Mesodermal cell (in vitro differentiated cells): ENCODE measurements at regions not wholly inside any gene's neighbourhood (a gene's known extent, or its start where the extent isn't known, plus 50 kb on each side); places are given as distances from the start of the nearest gene placed in this dataset.
A peak's percentile ranks its signal among the peaks of the same experiment; 100 is the strongest.
"Not testable (repeated sequence)": the region's sequence is repeated elsewhere in the genome, so short reads cannot be mapped to it uniquely, and the experiment has no call there.

Source experiments
- H3K27ac ChIP-seq: 2 replicates; pipeline ENCODE4 v1.7.0; 2013; ENCODE audit warnings: mild to moderate bottlenecking, low read depth, low read length, moderate library complexity; ENCODE audit not compliant: severe bottlenecking
- H3K36me3 ChIP-seq: 2 replicates; pipeline ENCODE4 v1.7.1; 2013; ENCODE audit warnings: mild to moderate bottlenecking, low read length, moderate library complexity; ENCODE audit not compliant: control insufficient read depth, insufficient read depth
- H3K4me1 ChIP-seq: one replicate; pipeline ENCODE4 v1.7.1; 2013; ENCODE audit warnings: mild to moderate bottlenecking, low read length; ENCODE audit not compliant: insufficient read depth, control insufficient read depth, poor library complexity, severe bottlenecking
- H3K4me3 ChIP-seq: 2 replicates; pipeline ENCODE4 v1.7.0; 2013; ENCODE audit warnings: low read length, control low read depth, mild to moderate bottlenecking; ENCODE audit not compliant: insufficient read depth, poor library complexity, severe bottlenecking; ENCODE audit errors: extremely low read depth
- H3K9me3 ChIP-seq: 2 replicates; pipeline ENCODE4 v1.7.1; 2013; ENCODE audit warnings: mild to moderate bottlenecking, low read length, moderate library complexity; ENCODE audit not compliant: control insufficient read depth
- WGBS, 2 experiments: methylation state at CpG; one replicate each; pipeline ENCODE4 v1.1.5; 2013; ENCODE audit warnings: missing lambda C conversion rate in 2 of 2; ENCODE audit not compliant: insufficient coverage in 2 of 2; 5-methylcytosine and 5-hydroxymethylcytosine counted together

DNA sequence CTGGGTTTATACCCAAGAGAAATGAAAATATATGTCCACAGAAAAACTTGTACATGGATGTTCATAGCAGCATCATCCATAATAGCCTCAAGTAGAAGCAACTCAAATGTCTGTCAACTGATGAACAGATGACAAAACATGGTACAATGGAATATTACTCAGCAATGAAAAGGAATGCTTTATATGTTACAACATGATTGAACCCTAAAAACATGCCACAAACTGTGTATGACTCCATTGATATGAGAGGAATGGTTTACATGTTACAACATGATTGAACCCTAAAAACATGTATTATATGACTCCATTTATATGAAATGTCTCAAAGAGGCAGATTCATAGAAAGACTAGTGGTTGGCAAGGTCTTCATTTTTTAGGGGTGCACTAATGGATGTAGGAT, 104.8 kb downstream of the LAT start:
- H3K9me3 ChIP-seq, H3K4me1 ChIP-seq, H3K4me3 ChIP-seq, H3K36me3 ChIP-seq, H3K27ac ChIP-seq: not testable (repeated sequence)

DNA sequence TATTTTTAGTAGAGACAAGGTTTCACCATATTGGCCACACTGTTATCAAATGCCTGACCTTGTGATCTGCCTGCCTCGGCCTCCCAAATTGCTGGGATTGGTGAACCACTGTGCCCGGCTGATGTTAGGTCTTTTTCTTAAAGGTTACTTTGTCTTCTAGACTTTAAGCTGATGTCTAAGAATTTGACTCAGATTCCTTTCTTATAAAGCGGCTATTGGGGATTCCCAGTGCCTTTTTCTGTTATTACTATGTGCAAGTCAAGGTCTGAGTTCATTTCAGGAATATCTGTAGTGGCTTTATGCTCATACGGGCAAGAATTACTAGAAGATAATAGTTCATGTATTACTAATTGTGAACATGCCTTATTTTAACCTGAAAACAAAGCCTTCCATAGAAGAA, 102.8 kb downstream of the LAT start:
- H3K4me3 ChIP-seq, H3K9me3 ChIP-seq, H3K4me1 ChIP-seq, H3K36me3 ChIP-seq, H3K27ac ChIP-seq: not testable (repeated sequence)
- WGBS, 2 experiments = 100% methylated on average over 2 of the region's 4 CpGs; no CpG with 5 or more reads in 1 of the 2 experiments

DNA sequence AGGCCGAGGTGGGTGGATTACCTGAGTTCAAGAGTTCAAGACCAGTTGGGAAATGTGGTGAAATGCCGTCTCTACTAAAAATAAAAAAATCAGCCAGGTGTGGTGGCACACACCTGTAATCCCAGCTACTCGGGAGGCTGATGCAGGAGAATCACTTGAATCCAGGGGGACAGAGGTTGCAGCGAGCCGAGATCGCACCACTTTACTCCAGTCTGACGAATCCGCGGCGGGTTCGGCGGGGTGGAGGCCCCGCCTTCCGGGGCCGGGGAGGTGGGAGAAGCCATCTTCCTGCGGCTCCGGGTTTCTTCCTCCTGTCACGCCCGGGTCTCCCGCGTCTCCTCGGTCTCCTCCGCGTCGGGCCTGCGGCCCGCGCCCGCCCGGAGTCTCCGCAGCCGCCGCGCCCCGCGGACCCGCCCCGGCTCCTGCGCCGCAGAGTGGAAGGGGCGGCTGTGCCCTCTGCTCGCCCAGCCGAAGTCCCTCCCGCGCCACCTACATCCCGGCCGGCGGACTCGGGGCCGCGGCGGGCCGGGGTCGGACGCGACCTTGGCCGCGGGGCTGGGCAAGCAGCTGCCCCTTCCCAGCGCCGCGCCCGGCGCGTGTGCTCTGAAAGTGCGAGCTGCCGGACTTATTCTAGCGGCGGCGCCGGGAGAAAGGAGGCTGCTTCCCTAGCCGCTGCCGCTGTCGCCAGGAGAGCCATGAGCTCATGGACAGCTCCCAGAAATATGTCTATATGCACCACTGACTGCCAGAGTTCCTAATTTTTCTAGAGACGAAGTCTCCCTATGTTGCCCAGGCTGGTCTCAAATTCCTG, 97.2 kb downstream of the LAT start:
- H3K9me3 ChIP-seq, H3K36me3 ChIP-seq, H3K4me1 ChIP-seq, H3K27ac ChIP-seq: not testable (repeated sequence)
- H3K4me3 ChIP-seq = peak overlapping the region; percentile 24
- WGBS, 2 experiments = 13 to 28% methylated on average over 5 to 9 of the region's 74 CpGs

DNA sequence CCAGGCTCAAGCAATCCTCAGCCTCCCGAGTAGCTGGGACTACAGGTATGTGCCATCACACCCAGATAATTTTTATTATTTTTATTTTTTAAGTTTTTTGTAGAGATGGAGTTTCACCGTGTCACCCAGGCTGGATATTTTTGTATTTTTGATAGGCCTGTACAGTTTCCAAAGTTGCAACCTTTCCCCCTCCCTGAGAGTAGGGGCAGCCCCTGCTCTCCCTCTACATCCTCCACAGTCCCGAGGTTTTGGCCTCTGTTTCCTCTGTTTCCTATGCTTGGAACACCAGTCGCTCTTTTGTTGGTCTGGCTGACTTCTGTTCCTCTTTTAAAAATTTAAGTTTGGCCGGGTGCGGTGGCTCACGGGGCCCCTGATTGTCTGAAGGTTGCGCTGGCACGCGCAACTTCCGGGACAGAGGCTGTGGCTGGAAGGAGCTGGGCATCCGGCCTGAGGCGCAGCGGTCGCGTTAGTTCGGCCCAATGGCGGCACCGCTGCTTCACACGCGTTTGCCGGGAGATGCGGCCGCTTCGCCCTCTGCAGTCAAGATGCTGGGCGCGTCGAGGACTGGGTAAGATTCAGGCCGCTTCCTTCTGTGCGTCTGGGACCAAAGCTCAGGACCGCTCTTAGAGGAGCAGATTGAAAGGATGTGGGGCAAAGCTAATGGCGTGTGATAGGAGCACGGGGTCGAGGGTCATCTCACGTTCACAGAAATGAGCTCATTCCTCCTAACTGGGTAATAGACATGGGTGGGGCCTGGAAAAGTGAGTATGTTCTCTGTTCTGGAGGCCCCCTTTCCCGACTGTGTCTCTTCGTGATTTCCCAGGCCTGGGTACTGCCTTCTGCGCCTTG, 89.9 kb downstream of the LAT start:
- H3K4me1 ChIP-seq, H3K27ac ChIP-seq, H3K36me3 ChIP-seq, H3K9me3 ChIP-seq, H3K4me3 ChIP-seq: not testable (repeated sequence)
- 95% methylated on average over 8 to 15 of the region's 38 CpGs for WGBS, 2 experiments

DNA sequence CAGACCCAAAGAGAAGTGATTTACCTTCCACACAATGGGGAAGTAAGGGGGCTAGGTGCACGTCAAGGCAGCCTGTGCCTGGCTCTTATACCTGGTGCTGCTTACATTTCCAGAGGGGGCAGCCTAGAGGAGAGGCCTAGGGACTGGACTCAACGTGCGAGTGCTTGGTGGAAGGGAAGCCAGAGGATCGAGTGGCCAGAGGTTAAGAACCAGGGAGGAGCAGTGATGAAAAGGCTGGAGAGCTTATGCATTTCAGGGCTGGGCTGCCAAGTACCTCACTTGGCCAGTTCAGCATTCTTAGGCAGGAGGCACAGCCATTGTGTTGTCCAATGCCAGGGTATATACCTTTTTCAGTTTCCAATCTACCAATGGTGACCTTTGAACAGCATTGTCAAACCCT, 77.4 kb downstream of the LAT start:
- not testable (repeated sequence) for H3K4me1 ChIP-seq, H3K36me3 ChIP-seq, H3K4me3 ChIP-seq, H3K27ac ChIP-seq, H3K9me3 ChIP-seq
- no CpG with 5 or more reads among the region's 4 CpGs for WGBS, 2 experiments

DNA sequence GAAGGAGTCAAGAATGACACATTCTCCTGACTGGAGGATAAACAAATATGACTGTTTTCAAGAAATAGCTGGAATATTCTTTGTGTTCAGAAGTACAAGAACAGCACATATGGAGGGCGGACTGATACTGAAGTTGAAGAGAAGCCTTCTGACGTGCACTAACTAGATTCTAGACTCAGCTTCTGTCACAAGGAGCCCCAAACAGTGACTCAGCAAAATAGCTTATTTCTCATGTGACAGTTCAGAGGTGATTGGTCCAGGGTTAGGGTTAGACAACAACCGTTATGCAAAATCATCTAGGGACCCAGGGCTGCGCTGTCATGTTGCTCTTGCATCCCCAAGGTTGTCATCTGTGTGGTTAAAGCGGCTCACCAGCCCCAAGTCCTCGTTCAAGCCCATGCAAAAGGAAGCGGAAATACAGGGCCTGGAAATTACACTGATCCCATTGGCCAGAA, 76.6 kb downstream of the LAT start:
- H3K4me3 ChIP-seq, H3K27ac ChIP-seq, H3K4me1 ChIP-seq, H3K9me3 ChIP-seq, H3K36me3 ChIP-seq: not testable (repeated sequence)
- WGBS, 2 experiments = no CpG with 5 or more reads among the region's 7 CpGs

DNA sequence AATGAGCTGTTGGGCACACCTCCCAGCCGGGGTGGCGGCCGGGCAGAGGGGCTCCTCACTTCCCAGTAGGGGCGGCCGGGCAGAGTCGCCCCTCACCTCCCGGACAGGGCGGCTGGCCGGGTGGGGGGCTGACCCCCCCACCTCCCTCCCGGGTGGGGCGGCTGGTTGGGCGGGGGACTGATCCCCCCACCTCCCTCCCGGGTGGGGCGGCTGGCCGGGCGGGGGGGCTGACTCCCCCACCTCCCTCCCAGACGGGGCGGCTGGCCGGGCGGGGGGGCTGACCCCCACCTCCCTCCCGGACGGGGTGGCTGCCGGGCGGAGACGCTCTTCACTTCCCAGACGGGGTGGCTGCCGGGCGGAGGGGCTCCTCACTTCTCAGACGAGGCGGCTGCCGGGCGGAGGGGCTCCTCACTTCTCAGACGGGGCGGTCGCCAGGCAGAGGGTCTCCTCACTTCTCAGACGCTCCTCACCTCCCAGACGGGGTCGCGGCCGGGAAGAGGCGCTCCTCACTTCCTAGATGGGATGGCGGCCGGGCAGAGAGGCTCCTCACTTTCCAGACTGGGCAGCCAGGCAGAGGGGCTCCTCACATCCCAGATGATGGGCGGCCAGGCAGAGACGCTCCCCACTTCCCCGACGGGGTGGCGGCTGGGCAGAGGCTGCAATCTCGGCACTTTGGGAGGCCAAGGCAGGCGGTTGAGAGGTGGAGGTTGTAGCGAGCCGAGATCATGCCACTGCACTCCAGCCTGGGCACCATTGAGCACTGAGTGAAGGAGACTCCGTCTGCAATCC, 75.4 kb downstream of the LAT start:
- WGBS, 2 experiments = 100% methylated on average over 4 of the region's 53 CpGs; no CpG with 5 or more reads in 1 of the 2 experiments
- not testable (repeated sequence) for H3K36me3 ChIP-seq, H3K9me3 ChIP-seq, H3K4me1 ChIP-seq, H3K4me3 ChIP-seq, H3K27ac ChIP-seq

DNA sequence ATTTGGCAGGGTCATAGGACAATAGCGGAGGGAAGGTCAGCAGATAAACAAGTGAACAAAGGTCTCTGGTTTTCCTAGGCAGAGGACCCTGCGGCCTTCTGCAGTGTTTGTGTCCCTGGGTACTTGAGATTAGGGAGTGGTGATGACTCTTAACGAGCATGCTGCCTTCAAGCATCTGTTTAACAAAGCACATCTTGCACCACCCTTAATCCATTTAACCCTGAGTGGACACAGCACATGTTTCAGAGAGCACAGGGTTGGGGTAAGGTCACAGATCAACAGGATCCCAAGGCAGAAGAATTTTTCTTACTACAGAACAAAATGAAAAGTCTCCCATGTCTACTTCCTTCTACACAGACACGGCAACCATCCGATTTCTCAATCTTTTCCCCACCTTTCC, 74.7 kb downstream of the LAT start:
- H3K4me3 ChIP-seq, H3K9me3 ChIP-seq, H3K27ac ChIP-seq, H3K4me1 ChIP-seq, H3K36me3 ChIP-seq: not testable (repeated sequence)
- no CpG with 5 or more reads among the region's 5 CpGs for WGBS, 2 experiments
